ENCODE measurements at regions not wholly inside any gene's neighbourhood (a gene's known extent, or its start where the extent isn't known, plus 50 kb on each side); places are given as distances from the start of the nearest gene placed in this dataset.
"Not testable (repeated sequence)": the region's sequence is repeated elsewhere in the genome, so short reads cannot be mapped to it uniquely, and the experiment has no call there.

DNA sequence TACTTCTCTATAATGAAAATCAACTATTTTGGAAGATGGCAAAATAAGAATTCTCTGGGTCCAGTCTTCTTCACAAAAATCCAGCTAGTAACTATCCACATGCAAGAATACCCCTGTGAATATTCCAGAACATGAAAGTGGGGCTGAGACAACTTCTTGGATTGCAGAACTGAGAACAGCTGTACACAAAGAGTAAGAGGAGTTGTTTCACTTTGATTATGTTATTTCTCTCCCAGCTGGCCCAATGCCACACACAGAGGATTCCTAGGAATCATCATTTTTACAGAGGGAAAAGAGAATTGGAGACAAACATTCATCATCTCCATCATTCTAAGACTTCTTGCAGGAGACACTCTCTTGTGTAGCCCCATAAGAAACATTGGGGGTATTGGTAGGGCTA, 782.2 kb upstream of the LCORL start:
- DNase-seq = no peak

DNA sequence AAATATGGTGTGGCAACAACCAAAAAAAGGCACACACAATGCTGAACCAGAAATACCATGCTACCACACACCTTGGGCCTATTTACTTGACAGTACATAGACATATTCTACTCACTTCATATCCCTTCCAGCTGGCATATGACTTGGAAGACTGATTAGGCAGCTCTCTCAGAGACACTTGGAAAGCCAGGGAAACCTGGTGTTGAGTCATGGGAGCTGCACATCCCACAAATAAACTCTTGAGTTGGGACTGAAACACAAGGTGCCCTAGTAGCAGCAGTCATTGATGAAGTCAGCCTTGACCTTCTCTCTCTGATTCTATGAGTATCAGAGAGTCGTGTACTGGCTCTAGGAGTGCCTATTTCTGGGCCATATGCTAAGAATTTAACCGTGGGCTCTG, 776.6 kb upstream of the LCORL start:
- no peak for DNase-seq

DNA sequence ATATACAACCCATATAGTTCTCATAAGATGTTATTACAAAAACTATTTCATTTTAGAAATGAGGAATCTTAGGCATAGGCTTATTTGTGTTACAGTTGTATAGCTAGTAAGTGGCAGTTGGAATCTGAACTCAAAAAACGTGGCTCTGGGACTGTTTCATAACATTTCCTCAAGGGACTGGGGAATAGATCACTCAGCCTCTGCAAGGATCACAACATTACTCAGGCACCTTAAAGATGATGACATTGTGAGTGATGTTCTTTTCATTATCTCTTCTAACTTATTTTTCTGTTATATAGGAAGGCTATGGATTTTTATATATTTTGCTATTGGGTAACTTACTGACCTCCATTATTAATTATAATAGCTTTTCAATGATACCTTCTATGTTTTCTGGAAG, 774.2 kb upstream of the LCORL start:
- no peak for DNase-seq

DNA sequence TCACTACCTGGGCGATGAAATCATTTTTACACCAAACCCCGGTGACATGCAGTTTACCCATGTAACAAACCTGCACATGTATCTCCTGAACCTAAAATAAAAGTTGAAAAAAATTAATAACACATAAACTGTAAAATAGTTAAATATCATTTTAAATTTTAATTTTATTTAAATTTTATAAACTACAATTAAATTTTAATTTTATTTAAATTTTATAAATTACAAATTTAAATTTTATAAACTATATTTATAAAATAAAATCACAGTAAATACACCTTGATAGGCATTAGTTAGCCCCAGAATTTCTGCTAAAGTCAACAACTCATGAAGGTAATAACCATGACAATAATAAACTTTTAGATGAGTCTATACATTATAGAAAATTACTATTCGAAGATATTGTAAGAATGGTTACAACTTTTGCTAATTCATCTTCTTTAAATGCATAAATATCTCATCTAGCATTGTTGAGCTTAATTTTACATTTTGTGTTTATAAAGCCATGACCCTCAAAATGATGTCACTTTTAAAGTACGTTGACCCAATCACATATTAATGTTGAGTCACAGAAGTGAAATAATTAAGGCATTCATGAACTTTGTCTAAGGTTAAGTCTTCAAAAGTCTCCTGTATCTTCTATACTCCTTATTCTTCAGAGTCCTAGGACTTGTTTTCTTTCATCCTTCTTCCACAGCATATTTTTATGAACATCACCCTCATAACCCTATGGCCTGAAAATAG, 755.8 kb upstream of the LCORL start:
- DNase-seq = no peak

DNA sequence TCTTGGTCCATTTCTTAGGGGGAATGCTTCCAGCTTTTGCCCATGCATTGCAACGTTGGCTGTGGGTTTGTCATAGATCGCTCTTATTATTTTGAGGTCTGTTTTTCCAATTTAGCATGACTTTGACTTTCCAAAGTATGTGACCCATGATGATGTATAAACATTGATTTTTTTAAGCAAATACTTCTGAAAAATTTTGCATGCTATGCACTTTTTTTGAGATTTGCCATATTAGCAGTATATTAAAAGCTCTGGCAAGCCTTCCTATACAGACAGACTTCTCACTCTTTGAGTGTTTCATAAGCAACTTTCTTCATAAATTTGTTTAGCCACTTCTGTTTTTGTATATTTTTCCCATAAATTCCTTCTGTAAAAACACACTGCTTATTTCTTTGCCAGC, 746.4 kb upstream of the LCORL start:
- no peak for DNase-seq

DNA sequence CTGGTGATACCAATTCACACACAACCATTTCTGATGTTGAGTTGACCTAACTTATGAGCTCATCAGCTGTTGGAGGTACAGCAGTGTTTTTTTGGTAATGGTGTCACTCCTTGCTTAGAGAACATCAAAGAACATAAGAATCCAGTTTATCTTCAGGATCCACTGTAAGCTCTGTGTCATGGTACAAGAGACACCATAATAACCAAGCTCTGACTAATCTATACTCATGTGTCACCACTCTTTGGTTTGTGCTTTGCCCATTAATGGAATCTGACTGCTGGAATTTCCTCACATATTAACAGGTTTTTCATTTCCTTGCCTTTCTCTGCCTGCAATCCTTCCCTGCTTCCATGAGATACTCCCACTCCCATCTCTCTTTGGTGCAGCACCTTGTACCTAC, 735.1 kb upstream of the LCORL start:
- no peak for DNase-seq

DNA sequence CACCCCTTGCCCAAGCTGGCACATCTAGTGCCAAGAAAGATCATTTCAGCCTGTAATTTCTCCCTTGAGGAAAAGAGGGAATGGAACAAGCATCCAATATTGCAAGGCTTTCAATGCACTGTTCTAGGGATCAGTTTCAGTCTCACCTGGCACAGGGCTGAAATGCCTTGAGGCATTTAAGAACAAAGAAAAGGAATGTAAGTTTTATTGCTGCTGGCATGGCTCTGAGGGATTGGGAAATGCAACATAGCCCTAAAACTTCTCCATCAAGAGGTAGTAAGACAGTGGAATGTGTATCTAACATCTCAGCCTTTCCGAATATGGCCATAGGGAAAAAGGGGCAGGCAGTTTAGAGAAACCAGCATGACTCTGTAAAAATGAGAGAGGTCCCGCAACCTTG, 732.6 kb upstream of the LCORL start:
- DNase-seq = no peak

DNA sequence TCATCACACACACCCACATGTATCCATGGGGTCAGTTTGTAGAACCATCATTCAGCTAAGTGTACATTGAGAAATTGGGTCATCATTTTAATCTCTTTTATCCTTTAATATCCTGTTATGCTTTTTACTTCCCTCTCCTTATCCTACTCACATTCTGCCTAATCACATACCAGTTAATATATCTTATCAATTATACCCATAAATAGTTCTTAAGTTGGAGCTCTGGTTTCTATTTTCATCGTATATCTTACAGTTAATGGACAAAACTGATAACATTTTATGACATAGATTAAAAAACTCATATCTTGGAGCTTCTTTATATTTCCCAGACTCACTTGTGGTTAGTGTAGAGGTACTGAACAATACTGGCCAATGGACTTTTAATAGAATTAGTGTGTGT, 729.5 kb upstream of the LCORL start:
- no peak for DNase-seq

DNA sequence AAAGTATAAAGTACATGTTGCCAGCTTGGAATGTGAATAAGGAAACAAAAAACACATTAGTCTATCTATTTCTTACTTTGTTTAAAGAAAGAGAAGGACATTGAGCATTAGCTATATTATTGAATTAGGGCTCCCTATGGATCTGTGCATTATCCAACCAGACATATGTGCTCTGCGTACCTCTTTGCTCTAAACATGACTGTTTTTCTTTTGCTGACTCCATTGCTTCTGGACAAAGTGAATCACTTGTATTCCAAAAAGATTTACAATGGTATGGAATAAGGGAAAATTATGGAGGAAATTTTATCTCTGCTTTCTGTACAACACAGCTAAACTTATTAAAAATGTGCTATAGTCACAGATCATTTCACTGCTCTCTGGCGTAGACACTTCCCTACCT, 727.8 kb upstream of the LCORL start:
- no peak for DNase-seq

DNA sequence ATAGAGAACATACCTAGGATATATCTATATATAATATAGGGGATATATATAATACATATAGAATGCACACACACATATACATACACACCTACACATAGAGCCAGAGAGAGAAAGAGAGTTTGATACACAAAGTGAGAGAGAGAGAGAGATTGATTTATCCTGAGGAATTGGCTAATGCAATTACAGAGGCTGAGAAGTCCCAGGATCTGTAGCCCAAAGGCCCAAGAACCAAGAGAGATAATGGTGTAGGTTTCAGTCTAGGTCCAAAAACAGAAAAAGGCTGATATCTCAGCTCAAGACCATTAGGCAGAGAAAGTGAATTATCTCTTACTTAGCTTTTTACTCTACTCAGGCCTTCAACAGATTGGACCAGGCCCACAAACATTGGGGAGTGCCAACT, 715.0 kb upstream of the LCORL start:
- DNase-seq = no peak

DNA sequence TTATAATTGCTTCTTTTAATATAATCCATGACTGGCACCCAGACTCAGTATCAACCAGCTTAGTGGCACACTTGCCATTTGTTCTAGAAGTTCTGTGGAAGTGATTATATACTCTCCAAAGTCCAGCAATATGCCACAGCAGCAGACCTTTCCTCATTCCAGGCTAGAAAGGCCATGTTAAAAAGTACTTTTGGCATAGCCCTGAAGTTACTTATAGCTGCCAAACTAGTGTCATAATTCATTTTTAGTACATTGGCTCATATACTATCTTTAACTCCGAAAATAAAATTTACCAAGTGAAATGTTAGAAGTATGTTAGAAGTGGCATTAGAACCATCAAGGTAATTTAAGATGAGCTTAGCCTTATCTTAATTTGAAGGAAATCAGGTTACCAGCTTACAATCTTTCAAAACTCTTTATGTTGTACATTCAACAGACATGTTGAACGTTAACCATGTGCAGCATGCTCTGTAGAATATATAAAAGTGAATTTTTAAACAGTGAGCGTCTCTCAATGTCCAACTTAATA, 714.2 kb upstream of the LCORL start:
- no peak for DNase-seq

DNA sequence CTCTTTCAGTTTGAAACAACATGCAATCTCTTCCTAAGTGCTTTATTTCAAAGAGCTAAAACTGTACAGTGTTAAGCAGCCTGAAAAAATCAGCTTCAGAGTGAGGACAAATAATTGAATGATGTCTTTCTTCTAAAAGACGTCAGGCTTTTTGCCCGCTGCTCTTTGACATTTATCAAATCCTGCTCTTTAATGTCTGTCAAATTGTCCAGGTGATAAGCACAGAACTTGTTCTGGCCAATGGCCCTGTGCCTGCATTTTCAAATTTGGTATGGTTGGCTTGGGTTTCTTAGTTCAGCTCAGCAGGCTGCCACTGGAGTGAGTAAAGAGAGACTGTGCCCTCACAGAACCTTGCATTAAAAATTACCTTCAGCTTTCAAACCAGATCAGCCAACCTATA, 712.9 kb upstream of the LCORL start:
- no peak for DNase-seq

DNA sequence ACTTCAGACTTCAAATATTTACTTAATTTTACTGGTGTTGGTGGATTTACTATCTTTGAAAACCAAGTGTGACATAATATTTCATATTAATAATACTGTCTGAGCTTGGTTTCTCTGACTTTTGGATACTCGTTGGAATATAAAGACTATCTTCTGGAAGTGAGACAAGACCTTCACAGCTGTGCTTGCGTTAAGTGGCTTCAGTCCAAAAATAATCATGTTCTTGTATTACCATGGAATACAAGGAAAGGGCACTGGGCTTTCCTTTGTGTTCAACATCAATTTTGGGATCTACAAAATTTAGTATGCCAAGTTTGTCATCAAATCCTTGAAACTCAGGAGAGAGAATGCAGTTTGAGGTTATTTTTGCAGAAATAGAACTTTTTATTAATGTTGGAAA, 712.4 kb upstream of the LCORL start:
- no peak for DNase-seq

DNA sequence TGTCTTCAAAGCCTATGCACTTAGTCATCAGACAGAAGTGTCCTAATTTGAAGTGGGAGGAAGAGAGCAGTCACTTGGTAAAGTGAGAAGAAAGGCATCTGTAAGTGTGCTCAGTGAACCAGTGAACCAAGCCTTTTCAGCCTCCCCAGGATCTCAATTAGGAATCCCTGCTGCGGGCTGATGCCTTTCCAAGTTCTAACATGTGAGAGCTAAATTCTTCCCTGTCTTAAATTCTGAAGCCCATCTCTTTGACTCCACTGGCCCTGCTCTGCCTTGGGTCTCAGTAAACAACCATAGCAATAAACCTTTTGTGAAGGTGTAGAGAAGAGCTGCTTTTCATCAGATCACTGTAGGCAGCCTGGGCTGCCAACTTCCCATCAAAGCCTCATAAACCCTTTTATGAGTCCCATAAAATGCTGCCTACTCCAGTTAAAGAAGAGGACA, 701.2 kb upstream of the LCORL start:
- DNase-seq = no peak

DNA sequence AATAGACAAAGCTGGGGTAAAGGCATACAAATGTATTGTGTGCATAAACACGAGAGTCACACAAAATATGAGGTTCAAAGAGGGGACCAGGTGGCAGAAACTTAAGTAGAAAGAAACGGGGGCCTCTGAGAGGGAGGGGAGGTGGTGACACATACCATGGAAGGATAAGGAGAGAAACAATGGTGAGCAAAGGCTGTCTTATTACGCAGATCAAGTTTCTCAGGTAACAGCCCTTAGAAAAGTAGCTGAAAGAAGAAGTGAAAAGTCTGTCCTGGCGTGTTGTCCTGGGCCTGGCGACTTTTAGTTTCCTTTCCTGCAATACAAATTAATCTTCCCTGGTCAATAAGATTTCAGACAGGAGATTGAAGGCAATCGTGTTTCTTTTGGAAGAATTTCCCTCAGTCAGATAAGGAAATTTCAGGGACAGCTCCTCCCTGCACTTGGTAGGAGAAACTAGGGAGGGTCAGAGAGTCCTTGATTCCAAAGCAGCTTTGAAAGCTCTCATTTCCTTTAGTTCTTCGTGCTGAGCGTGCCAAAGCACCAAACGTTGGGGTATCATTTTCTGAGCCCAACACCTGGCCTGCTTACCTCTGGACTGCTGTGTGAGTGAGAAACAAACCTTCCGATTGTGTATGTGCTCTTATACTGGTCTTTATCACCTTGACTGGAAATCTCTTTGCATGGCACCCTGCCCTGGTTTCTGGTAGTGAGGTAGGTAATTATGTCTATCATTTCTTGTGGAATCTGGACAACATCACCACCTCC, 676.7 kb upstream of the LCORL start:
- DNase-seq = no peak

DNA sequence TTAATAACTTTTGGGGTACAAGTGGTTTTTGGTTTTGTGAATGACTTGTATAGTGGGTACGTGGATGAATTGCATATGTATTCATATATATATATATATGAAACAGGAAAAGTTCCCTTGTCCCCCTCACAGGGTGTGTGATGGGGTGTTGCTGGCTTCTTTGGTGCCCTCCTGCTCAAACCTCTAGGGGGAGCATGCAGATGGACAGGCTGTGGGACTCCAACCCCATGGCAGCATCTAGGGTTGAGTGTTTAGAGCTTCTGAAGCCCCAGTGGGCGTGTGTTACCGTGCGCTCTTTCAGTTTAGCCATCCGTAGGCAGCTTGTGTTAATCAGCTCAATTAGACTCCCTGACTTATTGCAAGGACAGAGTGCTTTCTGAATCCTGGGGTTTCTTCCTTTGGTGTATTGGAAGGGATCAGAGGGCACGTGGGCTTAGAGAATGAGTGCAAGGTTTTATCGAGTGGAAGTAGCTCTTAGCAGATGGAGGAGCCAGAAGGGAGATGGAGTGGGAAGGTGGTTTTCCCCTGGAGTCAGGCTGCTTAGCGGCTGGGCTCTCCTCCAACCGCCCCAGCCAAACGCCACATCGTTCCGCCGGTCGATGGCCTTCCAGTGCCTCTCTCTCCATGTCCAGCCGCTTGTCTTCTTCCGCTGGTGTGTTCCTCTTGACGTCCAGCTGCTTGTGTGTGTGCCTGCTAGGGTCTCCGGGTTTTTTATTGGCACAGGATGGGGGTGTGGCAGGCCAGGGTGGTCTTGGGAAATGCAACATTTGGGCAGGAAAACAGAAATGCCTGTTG, 674.4 kb upstream of the LCORL start:
- no peak for DNase-seq

DNA sequence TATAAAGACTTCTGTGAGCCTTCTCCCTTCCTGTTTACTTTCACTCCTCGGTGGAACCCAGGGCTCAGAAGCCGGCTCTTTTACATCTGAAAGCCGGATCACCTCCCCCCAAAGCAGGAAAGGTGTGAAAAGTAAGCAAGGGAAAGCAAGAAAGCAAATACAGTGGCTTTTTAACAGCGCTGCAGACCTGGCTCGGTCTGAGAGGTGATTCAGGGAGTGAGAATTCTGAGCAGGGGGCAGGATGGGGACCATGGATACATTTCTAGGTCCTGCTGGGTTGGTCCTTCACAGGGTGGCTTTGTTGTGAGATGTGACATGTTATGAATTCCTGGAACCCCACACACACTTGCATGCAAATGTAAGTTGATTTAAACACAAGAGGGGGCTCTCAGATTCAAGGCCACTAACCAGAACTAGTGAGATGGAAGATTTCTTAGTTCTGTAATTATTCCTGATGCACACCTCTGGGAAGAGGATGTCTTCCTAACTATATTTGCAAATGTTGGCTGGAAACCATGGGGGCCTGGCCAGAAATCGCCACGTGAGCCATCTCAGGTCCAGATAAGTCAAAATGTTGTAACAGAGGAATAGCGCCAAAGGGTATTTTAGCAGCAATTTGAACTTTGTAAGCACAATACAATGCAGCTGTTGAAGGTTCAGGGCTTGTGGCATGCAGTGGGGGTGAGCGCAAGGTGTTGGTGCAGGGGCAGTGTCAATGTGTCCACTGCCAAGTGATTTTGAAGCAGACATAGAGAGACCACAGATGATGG, 670.1 kb upstream of the LCORL start:
- DNase-seq = no peak

DNA sequence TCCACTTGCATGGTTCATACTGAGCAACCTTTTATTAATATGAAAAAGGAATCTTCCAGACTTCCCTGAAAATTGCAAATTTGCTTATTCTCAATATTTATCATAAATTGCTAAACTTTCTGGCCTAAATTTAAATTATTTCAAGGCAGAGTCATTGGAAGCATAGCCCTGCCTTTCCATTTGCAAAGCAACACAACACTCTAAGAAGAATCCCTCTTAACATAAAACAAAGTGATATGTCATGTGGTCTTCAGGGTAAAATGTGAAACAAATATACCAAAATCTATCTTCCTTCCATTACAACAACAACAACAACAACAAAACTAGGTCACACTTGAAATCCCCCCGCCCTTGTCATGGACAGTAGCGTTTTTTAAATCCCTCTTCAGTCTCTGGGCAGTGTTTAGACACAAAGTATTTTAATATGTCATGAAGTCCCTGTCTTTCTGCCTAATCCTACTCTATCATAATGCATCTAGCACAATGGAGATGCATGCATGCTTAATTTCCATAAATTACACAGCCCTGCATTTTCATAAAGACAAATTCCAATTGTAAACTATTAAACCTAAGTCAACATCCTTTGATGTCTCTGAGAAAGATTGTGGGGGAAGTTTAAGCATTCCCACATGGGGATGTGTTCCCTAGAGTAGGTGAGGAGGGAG, 668.9 kb upstream of the LCORL start:
- DNase-seq = no peak

DNA sequence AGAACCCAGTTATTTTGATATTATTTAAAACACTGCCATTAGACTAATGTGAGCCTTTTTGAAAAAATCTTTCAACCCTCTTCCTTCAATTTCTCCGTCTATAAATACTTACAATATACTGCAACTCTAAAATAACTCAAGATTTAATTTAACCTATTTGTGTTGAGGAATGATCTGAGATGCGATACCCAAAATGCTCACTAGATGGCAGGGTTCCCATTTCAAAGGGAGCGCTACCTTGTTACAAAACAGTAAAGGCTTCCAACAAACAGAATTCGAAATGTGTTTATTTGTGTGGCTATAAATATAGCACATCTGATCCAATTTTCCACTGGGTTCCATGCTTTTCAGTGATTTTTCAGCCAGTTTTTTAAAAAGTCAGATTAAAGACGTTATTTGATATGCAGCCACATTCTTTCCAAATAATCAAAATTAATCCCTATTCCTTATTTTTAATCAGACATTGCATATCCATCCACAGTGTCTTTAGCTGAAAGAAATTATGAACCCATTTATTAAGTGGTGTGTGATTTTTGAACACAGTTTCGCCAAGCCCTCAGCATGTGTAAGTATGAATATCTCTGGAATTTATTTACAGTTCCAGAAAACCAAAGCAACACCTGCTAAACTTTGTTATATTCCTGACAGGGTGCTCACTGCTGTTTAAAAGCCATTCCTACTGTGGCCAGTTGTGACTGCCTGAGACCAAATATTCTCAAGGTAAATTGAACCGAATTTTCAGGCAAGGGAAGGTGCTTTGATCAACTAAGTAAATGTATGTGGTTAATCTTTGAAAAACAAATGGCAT, 668.0 kb upstream of the LCORL start:
- DNase-seq = no peak

DNA sequence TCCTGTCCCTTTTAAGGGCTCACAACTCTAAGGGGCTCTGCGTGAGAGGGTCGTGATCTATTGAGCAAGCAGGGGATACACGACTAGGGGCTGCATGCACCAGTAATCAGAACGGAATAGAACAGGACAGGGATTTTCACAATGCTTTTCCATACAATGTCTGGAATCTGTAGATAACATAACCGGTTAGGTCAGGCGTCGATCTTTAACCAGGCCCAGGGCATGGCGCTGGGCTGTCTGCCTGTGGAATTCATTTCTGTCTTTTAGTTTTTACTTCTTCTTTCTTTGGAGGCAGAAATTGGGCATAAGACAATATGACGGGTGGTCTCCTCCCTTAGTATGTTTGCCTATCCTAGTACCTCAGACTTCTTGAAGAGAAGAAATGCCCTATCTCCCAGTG, 666.8 kb upstream of the LCORL start:
- DNase-seq = not testable (repeated sequence)

DNA sequence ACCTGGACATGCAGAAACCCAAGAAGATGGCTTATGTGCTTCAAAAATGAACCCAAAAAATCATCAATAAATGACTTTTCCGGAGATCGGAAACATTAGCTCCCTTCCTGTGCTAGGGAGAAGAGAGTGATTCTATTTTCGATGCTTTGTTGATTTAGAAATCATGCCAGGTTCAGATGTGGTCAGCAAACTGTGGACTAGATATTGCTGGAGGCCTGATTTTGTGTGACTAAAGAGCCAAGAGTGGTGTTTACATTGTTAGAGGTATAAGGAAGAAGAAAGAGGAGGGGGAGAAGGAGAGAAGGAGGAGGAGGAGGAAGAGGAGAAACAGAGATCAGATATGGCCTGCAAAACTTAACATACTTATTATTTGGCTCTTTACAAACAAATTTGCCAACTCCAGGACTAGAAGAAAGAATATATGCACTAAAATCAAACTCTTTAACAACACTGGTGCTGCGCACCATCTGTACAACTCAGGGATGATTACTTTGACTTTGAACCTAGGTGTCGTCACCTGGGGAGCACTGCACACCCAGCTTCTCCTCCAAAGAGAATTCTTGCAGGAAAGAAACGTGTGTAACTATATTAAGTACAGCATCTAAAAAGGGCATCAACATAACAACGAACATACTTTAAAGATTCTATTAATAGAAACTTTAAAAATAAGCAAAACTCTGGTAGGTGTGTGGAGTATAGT, 664.9 kb upstream of the LCORL start:
- no peak for DNase-seq

All from DMS 273 treated with DMSO at 0.1 percent for 48 hours (cell line).